ENCODE measurements at regions not wholly inside any gene's neighbourhood (a gene's known extent, or its start where the extent isn't known, plus 50 kb on each side); places are given as distances from the start of the nearest gene placed in this dataset.

DNA sequence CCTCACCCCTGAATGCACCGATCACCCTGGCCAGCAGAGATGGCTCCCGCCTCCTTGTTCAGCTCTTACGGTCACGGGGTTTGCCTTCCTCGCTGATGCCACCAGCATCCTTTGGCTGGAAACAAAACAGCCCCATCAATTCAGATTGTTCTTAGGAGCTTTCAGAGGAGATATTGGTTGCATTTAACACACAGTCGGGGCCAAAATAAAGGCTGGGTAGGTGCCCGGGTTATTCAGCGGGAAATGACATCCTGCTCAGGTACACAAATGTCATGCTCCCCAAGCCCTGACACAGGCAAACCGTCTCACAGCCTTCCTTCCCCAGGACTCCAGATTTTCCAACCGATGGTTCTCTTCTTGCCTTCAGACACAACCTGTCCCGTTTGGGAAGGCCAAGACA, 62.4 kb upstream of the MEF2A start:
- TF ChIP-seq CTCF (IDR thresholded peaks at IDR 0.05; ENCODE audit: low read depth, low read length) (no peak), EZH2phosphoT487 (IDR thresholded peaks at IDR 0.05; ENCODE audit: low read depth) (no peak)
